A673 (cell line): ENCODE measurements at regions not wholly inside any gene's neighbourhood (a gene's known extent, or its start where the extent isn't known, plus 50 kb on each side); places are given as distances from the start of the nearest gene placed in this dataset.

Experiments used
- BruUV-seq: library from RNA; stranded (reverse); fragments of 400-500 nt; replicated peaks from 2 replicates; lab custom pipeline; 2021; lab: Mats Ljungman, UMichigan
- CTCF ChIA-PET: fragments of 300-600 bp; sonication (Branson Sonifier 250); formaldehyde crosslinking; loops from one replicate; lab custom pipeline; 2022; ENCODE audit warnings: antibody characterized with exemption; lab: Charles Lee
- POLR2A ChIA-PET: fragments of 300-600 bp; sonication (Branson Sonifier 250); formaldehyde crosslinking; loops from one replicate; lab custom pipeline; 2022; ENCODE audit warnings: antibody characterized with exemption; ENCODE audit not compliant: low non-redundant PET; lab: Charles Lee
- DNase-seq: peaks from one replicate; pipeline ENCODE4 v3.0.0-alpha.2; 2015; ENCODE audit warnings: low spot score
- H3K27ac ChIP-seq: fragments of 200-600 bp; sonication (generic); 2 replicates; pipeline ENCODE4 v1.5.1; 2016; ENCODE audit warnings: mixed run types, low read depth, mild to moderate bottlenecking, mixed read lengths, antibody characterized with exemption, low read length; ENCODE audit not compliant: poor library complexity, severe bottlenecking
- H3K27me3 ChIP-seq: fragments of 200-600 bp; sonication (generic); replicated peaks from 2 replicates; pipeline ENCODE4 v1.6.1; 2017; ENCODE audit warnings: mixed run types, low read depth, mild to moderate bottlenecking, mixed read lengths, antibody characterized with exemption, low read length; ENCODE audit not compliant: insufficient read depth, poor library complexity
- H3K36me3 ChIP-seq: fragments of 200-600 bp; sonication (generic); 2 replicates; pipeline ENCODE4 v1.6.1; 2016; ENCODE audit warnings: mixed run types, mild to moderate bottlenecking, mixed read lengths, antibody characterized with exemption, low read length; ENCODE audit not compliant: insufficient read depth, poor library complexity, severe bottlenecking
- H3K4me1 ChIP-seq: fragments of 200-600 bp; sonication (generic); 2 replicates; pipeline ENCODE4 v1.6.1; 2017; ENCODE audit warnings: mixed run types, mild to moderate bottlenecking, mixed read lengths, antibody characterized with exemption, low read length; ENCODE audit not compliant: insufficient read depth, poor library complexity, severe bottlenecking
- H3K4me3 ChIP-seq: fragments of 200-600 bp; sonication (generic); 2 replicates; pipeline ENCODE4 v1.5.1; 2016; ENCODE audit warnings: low read depth, mixed run types, mild to moderate bottlenecking, mixed read lengths, low read length; ENCODE audit not compliant: poor library complexity, severe bottlenecking
- H3K9me3 ChIP-seq: fragments of 200-600 bp; sonication (generic); 2 replicates; pipeline ENCODE4 v1.6.1; 2016; ENCODE audit warnings: mixed run types, low read depth, mild to moderate bottlenecking, mixed read lengths, antibody characterized with exemption, low read length; ENCODE audit not compliant: poor library complexity, severe bottlenecking
- EZH2 ChIP-seq: fragments of 200-600 bp; sonication (generic); IDR thresholded peaks from 2 replicates; pipeline ENCODE4 v1.6.1; 2017; ENCODE audit warnings: borderline replicate concordance, low read depth, mild to moderate bottlenecking, mixed read lengths, antibody characterized with exemption, low read length; ENCODE audit not compliant: poor library complexity, severe bottlenecking
- intact Hi-C: fragments of 100-400 bp; cut with micrococcal nuclease; formaldehyde crosslinking; loops from one replicate; pipeline ENCODE4 v1.10.0; 2022; ENCODE audit not compliant: unreplicated experiment
- TF ChIP-seq, protein P1 (sequence below): fragments of 300-800, 200-600 bp; sonication (generic); conservative IDR thresholded peaks from 2 replicates; pipeline ENCODE4 v1.5.1; 2017; ENCODE audit warnings: low read depth, mild to moderate bottlenecking, antibody characterized with exemption, low read length, moderate library complexity, mixed read lengths

GRCh38 chr14:98082833-98083232 is 1189.2 kb downstream of the BCL11B start:
- intact Hi-C loops = no loop called here
- no peak for DNase-seq
- H3K27ac ChIP-seq = no peak overlapping the region
- H3K4me1 ChIP-seq = no peaks in the 10 kb centered on the region
- no peak for TF ChIP-seq EZH2
- POLR2A ChIA-PET = interaction anchor here (0.6 kb wide), 1 partner anchor 24 kb away, joined by 4 read pairs; no protein-coding TSS in a partner anchor
- no peaks in the 10 kb centered on the region for H3K36me3 ChIP-seq
- H3K9me3 ChIP-seq = no peaks in the 10 kb centered on the region
- BruUV-seq = no TSS peak
- CTCF ChIA-PET = no interaction called here
- no peaks in the 10 kb centered on the region for H3K27me3 ChIP-seq
- no peak overlapping the region for H3K4me3 ChIP-seq

DNA sequence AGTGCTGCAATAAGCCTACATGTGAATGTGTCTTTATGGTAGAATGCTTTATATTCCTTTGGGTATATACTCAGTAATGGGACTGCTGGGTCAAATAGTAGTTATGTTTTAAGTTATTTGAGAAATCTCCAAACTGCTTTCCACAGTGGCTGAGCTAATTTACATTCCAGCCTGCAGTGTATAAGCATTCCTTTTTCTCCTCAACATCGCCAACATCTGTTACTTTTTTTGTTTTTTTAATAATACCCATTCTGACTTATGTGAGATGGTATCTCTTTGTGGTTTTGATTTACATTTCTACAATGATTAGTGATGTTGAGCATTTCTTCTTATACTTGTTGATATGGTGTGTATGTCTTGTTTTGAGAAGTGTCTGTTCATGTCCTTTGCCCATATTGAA is 1186.2 kb downstream of the BCL11B start:
- Histone ChIP-seq H3K9me3 (no peaks in the 10 kb centered on the region), H3K4me1 (no peaks in the 10 kb centered on the region), H3K27ac (no peak overlapping the region), H3K36me3 (no peaks in the 10 kb centered on the region), H3K27me3 (no peaks in the 10 kb centered on the region), H3K4me3 (no peak overlapping the region)
- no peak for TF ChIP-seq EZH2
- TF ChIP-seq, protein P1, sequence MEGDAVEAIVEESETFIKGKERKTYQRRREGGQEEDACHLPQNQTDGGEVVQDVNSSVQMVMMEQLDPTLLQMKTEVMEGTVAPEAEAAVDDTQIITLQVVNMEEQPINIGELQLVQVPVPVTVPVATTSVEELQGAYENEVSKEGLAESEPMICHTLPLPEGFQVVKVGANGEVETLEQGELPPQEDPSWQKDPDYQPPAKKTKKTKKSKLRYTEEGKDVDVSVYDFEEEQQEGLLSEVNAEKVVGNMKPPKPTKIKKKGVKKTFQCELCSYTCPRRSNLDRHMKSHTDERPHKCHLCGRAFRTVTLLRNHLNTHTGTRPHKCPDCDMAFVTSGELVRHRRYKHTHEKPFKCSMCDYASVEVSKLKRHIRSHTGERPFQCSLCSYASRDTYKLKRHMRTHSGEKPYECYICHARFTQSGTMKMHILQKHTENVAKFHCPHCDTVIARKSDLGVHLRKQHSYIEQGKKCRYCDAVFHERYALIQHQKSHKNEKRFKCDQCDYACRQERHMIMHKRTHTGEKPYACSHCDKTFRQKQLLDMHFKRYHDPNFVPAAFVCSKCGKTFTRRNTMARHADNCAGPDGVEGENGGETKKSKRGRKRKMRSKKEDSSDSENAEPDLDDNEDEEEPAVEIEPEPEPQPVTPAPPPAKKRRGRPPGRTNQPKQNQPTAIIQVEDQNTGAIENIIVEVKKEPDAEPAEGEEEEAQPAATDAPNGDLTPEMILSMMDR = no peak
- intact Hi-C loops = no loop called here
- no peak for DNase-seq
- BruUV-seq = no TSS peak
- ChIA-PET CTCF (no interaction called here), POLR2A (no interaction called here)

DNA sequence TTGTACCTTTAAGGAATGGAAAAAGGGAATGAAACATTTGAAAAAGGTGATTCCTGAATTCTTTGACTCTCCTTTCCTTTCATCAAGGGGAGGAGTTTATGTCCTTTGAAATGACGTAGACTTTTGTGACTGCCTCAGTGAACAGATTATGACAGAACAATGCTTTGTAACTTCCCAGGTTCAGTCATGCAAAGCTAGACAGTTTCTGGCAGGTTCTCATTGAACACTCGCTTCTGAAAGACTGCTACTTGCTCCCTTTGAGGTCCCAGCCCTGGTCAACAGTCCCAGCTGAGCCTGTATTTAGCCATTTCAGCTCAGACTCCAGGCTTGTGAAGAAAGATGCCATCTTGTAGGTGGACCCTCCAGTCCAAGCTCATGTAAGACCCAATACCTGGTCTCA is 1178.9 kb downstream of the BCL11B start:
- Histone ChIP-seq H3K36me3 (no peaks in the 10 kb centered on the region), H3K9me3 (no peaks in the 10 kb centered on the region), H3K27ac (no peak overlapping the region), H3K4me3 (no peak overlapping the region), H3K4me1 (no peaks in the 10 kb centered on the region), H3K27me3 (no peaks in the 10 kb centered on the region)
- no peak for DNase-seq
- ChIA-PET POLR2A (interaction anchor here (0.7 kb wide), 1 partner anchor 14 kb away, joined by 3 read pairs; no protein-coding TSS in a partner anchor), CTCF (no interaction called here)
- no TSS peak for BruUV-seq
- intact Hi-C loops = no loop called here
- TF ChIP-seq EZH2 = no peak

DNA sequence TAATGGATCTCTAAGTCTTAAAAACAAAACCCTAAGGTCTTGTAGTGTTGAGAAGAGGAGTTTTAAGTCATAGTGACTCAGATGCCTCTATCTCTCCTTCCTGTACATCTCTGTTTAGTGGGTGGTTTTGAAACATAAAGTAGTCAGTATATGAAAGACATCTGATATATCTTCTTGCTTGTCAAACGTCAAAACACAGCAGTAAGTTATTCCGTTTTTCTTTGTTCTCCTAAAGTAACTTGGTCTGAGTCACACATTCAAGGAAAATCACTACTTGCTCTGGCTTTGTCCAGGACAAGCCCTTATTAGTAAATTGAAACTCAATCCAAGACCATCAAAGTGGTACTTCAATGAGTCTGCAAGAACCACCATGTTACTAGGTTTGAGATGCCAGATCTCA is 1172.5 kb downstream of the BCL11B start:
- ChIA-PET CTCF (no interaction called here), POLR2A (no interaction called here)
- no peaks in the 10 kb centered on the region for H3K36me3 ChIP-seq
- no peaks in the 10 kb centered on the region for H3K4me1 ChIP-seq
- H3K27me3 ChIP-seq = no peaks in the 10 kb centered on the region
- H3K27ac ChIP-seq = no peak overlapping the region
- no TSS peak for BruUV-seq
- DNase-seq = peak; percentile 28
- no peaks in the 10 kb centered on the region for H3K9me3 ChIP-seq
- intact Hi-C loops = no loop called here
- H3K4me3 ChIP-seq = no peak overlapping the region
- TF ChIP-seq, protein P1 = no peak
- TF ChIP-seq EZH2 = no peak
